ENCODE measurements at regions not wholly inside any gene's neighbourhood (a gene's known extent, or its start where the extent isn't known, plus 50 kb on each side); places are given as distances from the start of the nearest gene placed in this dataset.

GRCh38 chr1:147053269-147053668 lies 115.1 kb downstream of the NBPF12 start:
- no peak for TF ChIP-seq ILF3 (IDR thresholded peaks at IDR 0.05; ENCODE audit: borderline replicate concordance)
- TF ChIP-seq DPF2 (IDR thresholded peaks at IDR 0.05), result no peak
- no peak for TF ChIP-seq CBX2 (IDR thresholded peaks at IDR 0.05; ENCODE audit: insufficient read depth, low read length, poor library complexity, severe bottlenecking)
- no peak for TF ChIP-seq RREB1 (CRISPR knock-in tag; IDR thresholded peaks at IDR 0.05)
- TF ChIP-seq PML (IDR thresholded peaks at IDR 0.05; ENCODE audit: low read length), result no peak
- no peak for TF ChIP-seq ZNF318 (IDR thresholded peaks at IDR 0.05; ENCODE audit: borderline replicate concordance in 1 of 2, low read depth in 1 of 2)
- TF ChIP-seq BHLHE40 (IDR thresholded peaks at IDR 0.05; ENCODE audit: low read length), result no peak
- no peak for TF ChIP-seq TCFL5 (CRISPR knock-in tag; conservative IDR thresholded peaks at IDR 0.05)
- TF ChIP-seq HNRNPH1 (optimal IDR thresholded peaks at IDR 0.05; ENCODE audit: low read depth, low read length), result no peak
- no peak for TF ChIP-seq GTF2F1 (IDR thresholded peaks at IDR 0.05; ENCODE audit: low read depth, low read length)

All from K562 (cell line).